VCaP (cell line): ENCODE measurements at regions not wholly inside any gene's neighbourhood (a gene's known extent, or its start where the extent isn't known, plus 50 kb on each side); places are given as distances from the start of the nearest gene placed in this dataset.

Experiments
- H3K27ac ChIP-seq: fragments of 450-650 bp; 2 replicates; pipeline ENCODE4 v1.5.1; 2017
- CTCF ChIP-seq: fragments of 450-650 bp; conservative IDR thresholded peaks from 2 replicates; pipeline ENCODE4 v1.5.1; 2017; ENCODE audit warnings: mild to moderate bottlenecking, moderate library complexity

- H3K27ac ChIP-seq = no peak overlapping the region
- no peak for TF ChIP-seq CTCF
These were observed 89.8 kb upstream of the GPRIN3 start for GRCh38 chr4:89397441-89397840.

GRCh38 chr4:89382439-89382838 lies 74.8 kb upstream of the GPRIN3 start:
- no peak for TF ChIP-seq CTCF
- no peak overlapping the region for H3K27ac ChIP-seq

- H3K27ac ChIP-seq = no peak overlapping the region
- no peak for TF ChIP-seq CTCF
These were observed 73.4 kb upstream of the GPRIN3 start for GRCh38 chr4:89380980-89381379.

- TF ChIP-seq CTCF = no peak
- no peak overlapping the region for H3K27ac ChIP-seq
These were observed 72.0 kb upstream of the GPRIN3 start for GRCh38 chr4:89379511-89380044.

- no peak overlapping the region for H3K27ac ChIP-seq
- TF ChIP-seq CTCF = no peak
These were observed 65.8 kb upstream of the GPRIN3 start for GRCh38 chr4:89373394-89373793.

- H3K27ac ChIP-seq = no peak overlapping the region
- no peak for TF ChIP-seq CTCF
These were observed 64.0 kb upstream of the GPRIN3 start for GRCh38 chr4:89371614-89372013.

- H3K27ac ChIP-seq = no peak overlapping the region
- no peak for TF ChIP-seq CTCF
These were observed 62.0 kb upstream of the GPRIN3 start for GRCh38 chr4:89369581-89369980.
